Mucosa of descending colon (tissue), 3 donors: ENCODE measurements at regions not wholly inside any gene's neighbourhood (a gene's known extent, or its start where the extent isn't known, plus 50 kb on each side); places are given as distances from the start of the nearest gene placed in this dataset.
"Not testable (repeated sequence)": the region's sequence is repeated elsewhere in the genome, so short reads cannot be mapped to it uniquely, and the experiment has no call there.

Experiments
- ATAC-seq: fragments of 200-7000 bp; cut with Tn5 transposase; one replicate; pipeline ENCODE4 v1.9.1; 2020; ENCODE audit warnings: mild to moderate bottlenecking, moderate library complexity
- DNase-seq, 3 donors: peaks; one replicate each; pipeline ENCODE4 v3.0.0-alpha.2; 2020
- H3K36me3 ChIP-seq: fragments of 200-600 bp; one replicate; pipeline ENCODE4 v1.8.0; 2021; ENCODE audit warnings: low read depth, mild to moderate bottlenecking
- H3K4me1 ChIP-seq: fragments of 200-600 bp; one replicate; pipeline ENCODE4 v1.8.0; 2021; ENCODE audit warnings: low read depth, mild to moderate bottlenecking
- H3K4me3 ChIP-seq: fragments of 200-600 bp; one replicate; pipeline ENCODE4 v1.8.0; 2021; ENCODE audit warnings: mild to moderate bottlenecking
- H3K9me3 ChIP-seq: fragments of 200-600 bp; one replicate; pipeline ENCODE4 v1.8.0; 2021; ENCODE audit warnings: mild to moderate bottlenecking
- intact Hi-C, 2 donors: fragments of 100-400 bp; cut with DNase I in 1 of 2; cut with micrococcal nuclease in 1 of 2; formaldehyde crosslinking; loops; one replicate each; pipeline versions ENCODE4 v1.11.0 to v1.11.1; 2022; cut with DNase I, micrococcal nuclease
- TF ChIP-seq, protein P1 (sequence below): fragments of 200-600 bp; IDR thresholded peaks from one replicate; pipeline ENCODE4 v1.8.0; 2022; ENCODE audit warnings: antibody characterized with exemption, mild to moderate bottlenecking
- donor health status: DM: no; HTN: no; CAD: no; lungs with moderate emphysema.
- donor health status: DM: no; HTN: no; CAD: no.
- donor health status: DM: no; HTN: yes; CAD: no.

DNA sequence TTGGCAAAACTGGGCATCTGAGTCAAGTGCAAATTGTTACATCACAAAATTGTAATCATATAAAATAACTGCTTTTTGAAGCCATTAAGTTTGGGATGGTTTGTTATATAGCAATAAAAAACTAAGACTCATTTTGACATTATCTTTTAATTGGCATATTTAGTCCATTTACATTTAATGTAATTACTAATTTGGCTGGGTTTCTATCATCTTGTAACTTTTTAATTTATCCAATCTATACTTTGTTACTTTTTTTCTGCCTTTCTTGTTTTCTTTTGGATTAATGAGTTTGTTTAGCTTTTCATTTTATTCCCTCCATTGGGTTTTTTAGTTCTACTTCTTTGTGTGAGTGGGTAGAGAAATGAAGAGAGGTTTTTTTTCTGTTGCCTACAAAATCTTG, 76.3 kb downstream of the DRAM2 start:
- Histone ChIP-seq H3K9me3 (peaks cover 10% of the 10 kb centered on the region), H3K4me3 (no peak overlapping the region), H3K36me3 (no peaks in the 10 kb centered on the region), H3K4me1 (no peaks in the 10 kb centered on the region)
- intact Hi-C loops, result no loop called here
- TF ChIP-seq, protein P1, sequence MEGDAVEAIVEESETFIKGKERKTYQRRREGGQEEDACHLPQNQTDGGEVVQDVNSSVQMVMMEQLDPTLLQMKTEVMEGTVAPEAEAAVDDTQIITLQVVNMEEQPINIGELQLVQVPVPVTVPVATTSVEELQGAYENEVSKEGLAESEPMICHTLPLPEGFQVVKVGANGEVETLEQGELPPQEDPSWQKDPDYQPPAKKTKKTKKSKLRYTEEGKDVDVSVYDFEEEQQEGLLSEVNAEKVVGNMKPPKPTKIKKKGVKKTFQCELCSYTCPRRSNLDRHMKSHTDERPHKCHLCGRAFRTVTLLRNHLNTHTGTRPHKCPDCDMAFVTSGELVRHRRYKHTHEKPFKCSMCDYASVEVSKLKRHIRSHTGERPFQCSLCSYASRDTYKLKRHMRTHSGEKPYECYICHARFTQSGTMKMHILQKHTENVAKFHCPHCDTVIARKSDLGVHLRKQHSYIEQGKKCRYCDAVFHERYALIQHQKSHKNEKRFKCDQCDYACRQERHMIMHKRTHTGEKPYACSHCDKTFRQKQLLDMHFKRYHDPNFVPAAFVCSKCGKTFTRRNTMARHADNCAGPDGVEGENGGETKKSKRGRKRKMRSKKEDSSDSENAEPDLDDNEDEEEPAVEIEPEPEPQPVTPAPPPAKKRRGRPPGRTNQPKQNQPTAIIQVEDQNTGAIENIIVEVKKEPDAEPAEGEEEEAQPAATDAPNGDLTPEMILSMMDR, result no peak
- DNase-seq (no peak), ATAC-seq (no peak)

GRCh38 chr1:111062624-111063023, 77.3 kb downstream of the DRAM2 start:
- ATAC-seq, result no peak

DNA sequence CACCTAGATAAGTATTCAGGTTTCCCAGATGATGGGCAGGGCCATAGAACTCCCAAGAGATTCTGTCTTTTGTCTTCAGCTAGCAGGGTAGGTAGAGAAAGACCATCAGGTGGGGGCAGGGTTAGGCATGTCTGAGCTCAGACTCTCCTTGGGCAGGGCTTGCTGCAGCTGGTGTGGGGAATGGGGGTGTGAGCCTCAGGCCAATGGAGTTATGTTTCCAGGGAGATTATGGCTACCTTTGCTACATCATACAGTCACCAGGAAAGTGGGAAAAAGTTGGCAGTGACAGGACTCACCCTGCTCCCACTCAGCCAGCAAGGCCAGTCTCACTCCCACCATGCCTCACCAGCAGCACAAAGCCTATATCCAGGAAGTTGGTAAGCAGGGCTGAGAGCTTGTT, 77.8 kb downstream of the DRAM2 start:
- DNase-seq (no peak), ATAC-seq (no peak)
- TF ChIP-seq, protein P1, result no peak
- Histone ChIP-seq H3K9me3 (peaks cover 3% of the 10 kb centered on the region), H3K4me1 (no peaks in the 10 kb centered on the region), H3K36me3 (no peaks in the 10 kb centered on the region), H3K4me3 (no peak overlapping the region)
- intact Hi-C loops, result no loop called here

More at GRCh38 chr1:111062624-111063023, 77.3 kb downstream of the DRAM2 start:
- Histone ChIP-seq H3K36me3 (no peaks in the 10 kb centered on the region), H3K9me3 (peaks cover 3% of the 10 kb centered on the region), H3K4me1 (no peaks in the 10 kb centered on the region), H3K4me3 (no peak overlapping the region)
- intact Hi-C loops, result no loop called here
- TF ChIP-seq, protein P1, result no peak
- no peak for DNase-seq

DNA sequence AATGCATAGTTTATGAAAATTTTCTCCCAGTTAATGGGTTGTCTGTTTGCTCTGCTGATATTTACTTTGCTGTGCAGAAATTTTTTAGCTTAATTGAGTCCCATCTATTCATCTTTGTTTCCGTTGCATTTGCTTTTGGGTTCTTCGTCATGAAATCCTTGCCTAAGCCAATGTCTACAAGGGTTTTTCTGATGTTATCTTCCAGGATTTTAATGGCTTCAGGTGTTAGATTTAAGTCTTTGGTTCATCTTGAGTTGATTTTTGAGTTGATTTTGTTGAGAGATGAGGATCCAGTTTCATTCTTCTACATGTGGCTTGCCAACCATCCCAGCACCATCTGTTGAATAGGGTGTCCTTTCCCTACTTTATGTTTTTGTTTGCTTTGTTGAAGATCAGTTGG, 85.2 kb downstream of the DRAM2 start:
- TF ChIP-seq, protein P1, result no peak
- intact Hi-C loops, result no loop called here
- DNase-seq (no peak), ATAC-seq (no peak)
- Histone ChIP-seq H3K4me3 (no peak overlapping the region), H3K9me3 (no peaks in the 10 kb centered on the region), H3K36me3 (no peaks in the 10 kb centered on the region), H3K4me1 (no peaks in the 10 kb centered on the region)

DNA sequence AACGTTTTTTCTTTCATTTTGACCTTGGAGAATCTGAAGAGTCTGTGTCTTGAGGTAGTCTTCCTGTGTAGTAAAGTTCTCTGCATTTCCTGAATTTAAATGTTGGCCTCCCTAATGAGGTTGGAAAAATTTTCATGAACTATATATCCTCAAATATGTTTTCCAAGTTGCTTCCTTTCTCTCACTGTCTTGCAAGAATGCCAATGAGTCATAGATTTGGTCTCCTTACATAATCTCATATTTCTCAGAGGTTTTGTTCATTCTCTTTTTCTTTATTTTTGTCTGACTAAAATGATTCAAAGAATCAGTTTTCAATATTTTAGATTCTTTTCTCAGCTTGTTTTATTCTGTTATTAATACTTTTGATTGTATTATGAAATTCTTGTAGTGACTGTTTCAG, 87.6 kb downstream of the DRAM2 start:
- Histone ChIP-seq H3K9me3 (no peaks in the 10 kb centered on the region), H3K36me3 (no peaks in the 10 kb centered on the region), H3K4me1 (no peaks in the 10 kb centered on the region), H3K4me3 (no peak overlapping the region)
- intact Hi-C loops, result no loop called here
- DNase-seq (no peak), ATAC-seq (no peak)
- TF ChIP-seq, protein P1, result no peak

DNA sequence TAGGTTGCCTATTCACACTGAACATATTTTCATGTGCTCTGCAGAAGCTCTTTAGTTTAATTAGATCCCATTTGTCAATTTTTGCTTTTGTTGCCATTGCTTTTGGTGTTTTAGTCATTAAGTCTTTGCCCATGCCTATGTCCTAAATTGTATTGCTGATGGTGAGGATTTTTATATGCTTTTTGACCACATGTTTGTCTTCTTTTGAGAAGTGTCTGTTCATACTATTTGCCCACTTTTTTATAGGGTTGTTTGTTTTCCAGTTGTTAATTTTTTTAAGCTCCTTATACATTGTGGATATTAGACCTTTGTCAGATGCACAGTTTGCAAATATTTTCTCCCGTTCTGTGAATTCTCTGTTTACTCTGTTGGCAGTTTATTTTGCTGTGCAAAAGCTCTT, 84.5 kb upstream of the LRIF1 start:
- H3K4me3 ChIP-seq, DNase-seq, H3K4me1 ChIP-seq, intact Hi-C loops, H3K9me3 ChIP-seq, H3K36me3 ChIP-seq, ATAC-seq: not testable (repeated sequence)
